Erythroblast (primary cell): ENCODE measurements at regions not wholly inside any gene's neighbourhood (a gene's known extent, or its start where the extent isn't known, plus 50 kb on each side); places are given as distances from the start of the nearest gene placed in this dataset.

Experiments used
- GATA1 ChIP-seq: IDR thresholded peaks from 2 replicates; pipeline ENCODE4 v1.6.1; 2011; ENCODE audit warnings: low read depth, mild to moderate bottlenecking, control low read depth, low read length, moderate library complexity
- POLR2A ChIP-seq: IDR thresholded peaks from 2 replicates; pipeline ENCODE4 v1.6.1; 2011; ENCODE audit warnings: mild to moderate bottlenecking, low read length

- TF ChIP-seq POLR2A (no peak), GATA1 (no peak)
Observed at GRCh38 chr14:22485178-22485577, 103.8 kb downstream of the DAD1 start.
